Esophagus muscularis mucosa (tissue), 4 donors: ENCODE measurements at regions not wholly inside any gene's neighbourhood (a gene's known extent, or its start where the extent isn't known, plus 50 kb on each side); places are given as distances from the start of the nearest gene placed in this dataset.

ENCODE experiments used
- DNase-seq: peaks from one replicate; pipeline ENCODE4 v3.0.0-alpha.2; 2017; ENCODE audit errors: extremely low spot score
- H3K27ac ChIP-seq, 4 donors: fragments of 200-600 bp; sonication (generic); replicated peaks in 1 of 4; 1 replicate in 3 of 4; 2 replicates in 1 of 4; pipeline ENCODE4 v1.5.1; 2016 to 2019; ENCODE audit warnings: mild to moderate bottlenecking in 1 of 4
- H3K27me3 ChIP-seq, 4 donors: fragments of 200-600 bp; sonication (generic); one replicate each; pipeline versions ENCODE4 v1.5.1 to v1.6.0; 2016 to 2019
- H3K36me3 ChIP-seq, 4 donors: fragments of 200-600 bp; sonication (generic); one replicate each; pipeline ENCODE4 v1.5.1; 2016 to 2019
- H3K4me1 ChIP-seq, 4 donors: fragments of 200-600 bp; sonication (generic); one replicate each; pipeline ENCODE4 v1.5.1; 2016 to 2019
- H3K4me3 ChIP-seq, 4 donors: fragments of 200-600 bp; sonication (generic); 1 replicate in 2 of 4; 2 replicates in 2 of 4; pipeline ENCODE4 v1.5.1; 2016 to 2019; ENCODE audit warnings: mild to moderate bottlenecking in 4 of 4, moderate library complexity in 1 of 4
- H3K9me3 ChIP-seq, 4 donors: fragments of 200-600 bp; sonication (generic); 1 replicate in 3 of 4; 2 replicates in 1 of 4; pipeline ENCODE4 v1.5.1; 2016 to 2019
- CTCF ChIP-seq, 3 experiments: fragments of 200-600 bp in 2 of 3; fragments of 450-650 bp in 1 of 3; sonication (generic) in 2 of 3; IDR thresholded peaks; one replicate each; pipeline ENCODE4 v1.5.1; 2017 to 2019; ENCODE audit warnings: antibody characterized with exemption in 3 of 3, mild to moderate bottlenecking in 2 of 3, moderate library complexity in 1 of 3
- EP300 ChIP-seq: sonication (generic); formaldehyde crosslinking; IDR thresholded peaks from one replicate; pipeline ENCODE4 v1.6.1; 2017; ENCODE audit warnings: antibody characterized with exemption
- POLR2A ChIP-seq: fragments of 450-650 bp; IDR thresholded peaks from one replicate; pipeline ENCODE4 v1.6.1; 2017; ENCODE audit warnings: antibody characterized with exemption, moderate library complexity, mild to moderate bottlenecking, low read depth
- POLR2AphosphoS5 ChIP-seq, 2 donors: sonication (generic); formaldehyde crosslinking; IDR thresholded peaks; one replicate each; pipeline ENCODE4 v1.6.1; 2017; ENCODE audit warnings: antibody characterized with exemption in 2 of 2
- WGBS: methylation state at CpG from one replicate; pipeline ENCODE4 v1.1.5; 2018; 5-methylcytosine and 5-hydroxymethylcytosine counted together
- intact Hi-C: fragments of 100-400 bp; cut with DNase I; formaldehyde crosslinking; loops from one replicate; pipeline ENCODE4 v1.15.1; 2023

- Histone ChIP-seq H3K4me3 (no peak overlapping the region), H3K27ac (no peak overlapping the region), H3K27me3 (no peaks in the 10 kb centered on the region), H3K4me1 (no peaks in the 10 kb centered on the region), H3K36me3 (no peaks in the 10 kb centered on the region), H3K9me3 (no peaks in the 10 kb centered on the region)
- TF ChIP-seq POLR2A, result no peak
- TF ChIP-seq CTCF (IDR thresholded peaks at IDR 0.05), result no peak
- no peak for TF ChIP-seq EP300
- no peak for TF ChIP-seq POLR2AphosphoS5 (IDR thresholded peaks at IDR 0.05)
- intact Hi-C loops, result no loop called here
- WGBS, result 87% methylated on average over 5 of the region's 5 CpGs
- no peak for DNase-seq
Observed at GRCh38 chr2:57920342-57920939, 126.2 kb upstream of the VRK2 start.

GRCh38 chr2:57934659-57935058 is 111.9 kb upstream of the VRK2 start:
- H3K27me3 ChIP-seq, result no peaks in the 10 kb centered on the region
- H3K4me1 ChIP-seq, result no peaks in the 10 kb centered on the region
- DNase-seq, result no peak
- no peak overlapping the region for H3K27ac ChIP-seq
- no peak overlapping the region for H3K4me3 ChIP-seq
- TF ChIP-seq POLR2AphosphoS5 (IDR thresholded peaks at IDR 0.05) (no peak), CTCF (IDR thresholded peaks at IDR 0.05) (no peak), EP300 (no peak), POLR2A (no peak)
- intact Hi-C loops, result no loop called here
- H3K9me3 ChIP-seq, result peaks cover 0 to 31% (median 24%) of the 10 kb centered on the region in 4 donors
- H3K36me3 ChIP-seq, result no peaks in the 10 kb centered on the region

GRCh38 chr2:57936216-57936615 is 110.4 kb upstream of the VRK2 start:
- Histone ChIP-seq H3K27me3 (no peaks in the 10 kb centered on the region), H3K9me3 (peaks cover 0 to 28% (median 20%) of the 10 kb centered on the region in 4 donors), H3K4me1 (no peaks in the 10 kb centered on the region), H3K4me3 (no peak overlapping the region), H3K36me3 (no peaks in the 10 kb centered on the region), H3K27ac (no peak overlapping the region)
- TF ChIP-seq EP300 (no peak), CTCF (IDR thresholded peaks at IDR 0.05) (no peak), POLR2AphosphoS5 (IDR thresholded peaks at IDR 0.05) (no peak), POLR2A (no peak)
- intact Hi-C loops, result no loop called here
- no peak for DNase-seq
- WGBS, result 84% methylated on average over 1 of the region's 1 CpG

- 68% methylated on average over 3 of the region's 3 CpGs for WGBS
- no peaks in the 10 kb centered on the region for H3K27me3 ChIP-seq
- no peaks in the 10 kb centered on the region for H3K4me1 ChIP-seq
- no peak overlapping the region for H3K4me3 ChIP-seq
- no peaks in the 10 kb centered on the region for H3K36me3 ChIP-seq
- DNase-seq, result no peak
- TF ChIP-seq POLR2AphosphoS5 (IDR thresholded peaks at IDR 0.05) (no peak), EP300 (no peak), CTCF (IDR thresholded peaks at IDR 0.05) (no peak), POLR2A (no peak)
- intact Hi-C loops, result no loop called here
- no peak overlapping the region for H3K27ac ChIP-seq
- peaks cover 0 to 24% (median 17%) of the 10 kb centered on the region in 4 donors for H3K9me3 ChIP-seq
Observed at GRCh38 chr2:57937456-57937855, 109.2 kb upstream of the VRK2 start.

GRCh38 chr2:57941816-57942215 is 104.8 kb upstream of the VRK2 start:
- Histone ChIP-seq H3K36me3 (no peaks in the 10 kb centered on the region), H3K4me3 (no peak overlapping the region), H3K4me1 (no peaks in the 10 kb centered on the region), H3K27me3 (no peaks in the 10 kb centered on the region), H3K9me3 (no peaks in the 10 kb centered on the region), H3K27ac (no peak overlapping the region)
- TF ChIP-seq POLR2AphosphoS5 (IDR thresholded peaks at IDR 0.05) (no peak), EP300 (no peak), POLR2A (no peak), CTCF (IDR thresholded peaks at IDR 0.05) (no peak)
- DNase-seq, result no peak
- intact Hi-C loops, result no loop called here
- 89% methylated on average over 1 of the region's 1 CpG for WGBS
